ENCODE measurements at regions not wholly inside any gene's neighbourhood (a gene's known extent, or its start where the extent isn't known, plus 50 kb on each side); places are given as distances from the start of the nearest gene placed in this dataset.
A peak's percentile ranks its signal among the peaks of the same experiment; 100 is the strongest.

GRCh38 chr2:360124-360523, 72.2 kb upstream of the ALKAL2 start:
- ChIA-PET POLR2A (no interaction called here), CTCF (interaction anchor here (1.1 to 1.5 kb wide), 3 partner anchors 9 to 49 kb away, joined by 3 to 4 read pairs (median 3); no protein-coding TSS in a partner anchor)
- H3K36me3 ChIP-seq (replicated peaks in 1 of 2; ENCODE audit: control insufficient read depth in 1 of 2, insufficient read depth in 2 of 2, low read length in 1 of 2), result no peaks in the 10 kb centered on the region
- no peaks in the 10 kb centered on the region for H3K79me2 ChIP-seq (ENCODE audit: insufficient read depth)
- H3K4me3 ChIP-seq (ENCODE audit: low read depth in 2 of 2, low read length in 1 of 2), result no peak overlapping the region
- no peak overlapping the region for H3K4me2 ChIP-seq
- peaks cover 0 to 12% of the 10 kb centered on the region in 2 experiments; a peak in 1 of 4 replicates for H3K4me1 ChIP-seq (ENCODE audit: control insufficient read depth in 1 of 2, insufficient read depth in 2 of 2, low read depth in 1 of 2, low read length in 1 of 2)
- no peak overlapping the region for H3K9ac ChIP-seq
- no peak for DNase-seq
- no peaks in the 10 kb centered on the region for H3K9me2 ChIP-seq
- H3K27ac ChIP-seq (ENCODE audit: low read depth in 2 of 2, low read length in 1 of 2), result no peak overlapping the region
- H4K20me1 ChIP-seq (ENCODE audit: insufficient read depth), result no peaks in the 10 kb centered on the region
- H3K9me3 ChIP-seq, result no peaks in the 10 kb centered on the region; the same call in 1 of the 2 replicates
- no peaks in the 10 kb centered on the region for H3K27me3 ChIP-seq (ENCODE audit: insufficient read depth)
- TF ChIP-seq MXI1 (IDR thresholded peaks at IDR 0.05; ENCODE audit: low read depth, low read length) (no peak), ELF1 (IDR thresholded peaks at IDR 0.05) (no peak), EZH2phosphoT487 (IDR thresholded peaks at IDR 0.05; ENCODE audit: borderline replicate concordance, low read depth) (no peak), EP300 (IDR thresholded peaks at IDR 0.05; ENCODE audit: borderline replicate concordance in 1 of 2, low read depth in 1 of 2, low read length in 1 of 2) (no peak), RFX5 (IDR thresholded peaks at IDR 0.05; ENCODE audit: low read length) (no peak), MAX (IDR thresholded peaks at IDR 0.05; ENCODE audit: low read depth) (no peak), FOXJ3 (CRISPR knock-in tag; IDR thresholded peaks at IDR 0.05) (no peak), ZBTB33 (IDR thresholded peaks at IDR 0.05; ENCODE audit: borderline replicate concordance, low read depth) (no peak), SIN3A (IDR thresholded peaks at IDR 0.05; ENCODE audit: borderline replicate concordance, low read depth, low read length) (no peak), CTCF (IDR thresholded peaks at IDR 0.05) (no peak)
- no peak overlapping the region for H2AFZ ChIP-seq (ENCODE audit: low read depth)
- H3F3A ChIP-seq (replicated peaks; ENCODE audit: insufficient read depth), result no peaks in the 10 kb centered on the region
- WGBS (ENCODE audit: low lambda C conversion rate), result 20% methylated on average over 4 of the region's 4 CpGs

- Histone ChIP-seq H3K9me3 (no peaks in the 10 kb centered on the region; the same call in 1 of the 2 replicates), H4K20me1 (ENCODE audit: insufficient read depth) (no peaks in the 10 kb centered on the region), H3K36me3 (replicated peaks in 1 of 2; ENCODE audit: control insufficient read depth in 1 of 2, insufficient read depth in 2 of 2, low read length in 1 of 2) (no peaks in the 10 kb centered on the region), H3K27me3 (ENCODE audit: insufficient read depth) (no peaks in the 10 kb centered on the region), H3K4me2 (no peak overlapping the region), H3K4me1 (ENCODE audit: control insufficient read depth in 1 of 2, insufficient read depth in 2 of 2, low read depth in 1 of 2, low read length in 1 of 2) (peaks cover 0 to 12% of the 10 kb centered on the region in 2 experiments; a peak in 1 of 4 replicates), H3K27ac (ENCODE audit: low read depth in 2 of 2, low read length in 1 of 2) (no peak overlapping the region), H3K79me2 (ENCODE audit: insufficient read depth) (no peaks in the 10 kb centered on the region), H3K9ac (no peak overlapping the region), H3F3A (replicated peaks; ENCODE audit: insufficient read depth) (no peaks in the 10 kb centered on the region), H2AFZ (ENCODE audit: low read depth) (no peak overlapping the region), H3K4me3 (ENCODE audit: low read depth in 2 of 2, low read length in 1 of 2) (no peak overlapping the region), H3K9me2 (no peaks in the 10 kb centered on the region)
- POLR2A ChIA-PET, result no interaction called here
- no peak for TF ChIP-seq RAD21 (IDR thresholded peaks at IDR 0.05; ENCODE audit: low read length)
- TF ChIP-seq EP300 (IDR thresholded peaks at IDR 0.05; ENCODE audit: borderline replicate concordance in 1 of 2, low read depth in 1 of 2, low read length in 1 of 2), result no peak
- CTCF ChIA-PET, result interaction anchor here (1.0 to 1.5 kb wide), 4 partner anchors 10 to 48 kb away, joined by 3 to 5 read pairs (median 4); no protein-coding TSS in a partner anchor
- 11% methylated on average over 5 of the region's 5 CpGs for WGBS (ENCODE audit: low lambda C conversion rate)
- DNase-seq, result peak; percentile 57
Observed at GRCh38 chr2:359047-359446, 71.2 kb upstream of the ALKAL2 start.
